SKM-1 (cell line): ENCODE measurements at regions not wholly inside any gene's neighbourhood (a gene's known extent, or its start where the extent isn't known, plus 50 kb on each side); places are given as distances from the start of the nearest gene placed in this dataset.

Experiments used
- DNase-seq: peaks from one replicate; lab custom pipeline; 2025; ENCODE audit not compliant: unreplicated experiment; lab: John Stamatoyannopoulos, UW

DNA sequence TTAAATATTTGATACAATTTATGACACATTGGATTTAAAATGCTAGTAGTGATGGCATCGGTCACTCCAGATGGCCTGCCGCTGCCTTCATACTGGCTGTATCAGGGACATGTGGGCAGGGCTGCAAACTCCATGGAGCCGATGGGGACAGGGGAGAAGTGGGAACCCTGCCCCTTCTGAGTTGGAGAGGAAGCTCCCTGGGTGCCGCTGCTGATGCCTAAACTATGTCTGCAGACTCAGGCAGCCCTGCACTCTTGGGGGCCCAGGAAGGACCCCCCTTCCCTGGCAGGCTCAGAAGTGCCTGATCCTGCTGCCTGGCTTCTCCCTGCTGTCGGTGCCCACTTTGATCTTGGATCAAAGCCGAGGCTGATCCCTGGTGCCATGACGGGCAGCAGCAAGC, 1522.1 kb downstream of the OTOL1 start:
- DNase-seq, result no peak

DNA sequence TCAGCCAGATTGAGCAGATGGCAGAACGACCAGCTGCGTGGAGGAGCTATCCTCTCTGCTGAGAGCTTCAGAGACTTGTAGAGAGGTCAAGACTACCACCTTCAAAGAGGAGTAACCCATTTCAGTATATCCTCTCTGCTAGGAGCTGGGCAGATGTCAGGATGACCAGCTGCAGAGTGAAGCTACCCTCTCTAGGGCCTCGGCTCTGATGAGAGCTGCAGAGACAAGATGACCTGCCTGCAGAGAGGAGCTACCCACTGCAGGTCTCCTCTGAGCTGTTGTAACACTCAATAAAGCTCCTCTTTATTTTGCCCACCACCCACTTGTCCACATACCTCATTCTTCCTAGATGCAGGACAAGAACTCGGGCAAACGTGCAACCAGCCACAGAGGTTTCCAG, 1522.7 kb downstream of the OTOL1 start:
- no peak for DNase-seq

GRCh38 chr3:163033652-163034051, 1537.0 kb downstream of the OTOL1 start:
- no peak for DNase-seq

- no peak for DNase-seq
Measured at GRCh38 chr3:163039636-163040035, 1543.0 kb downstream of the OTOL1 start.

DNA sequence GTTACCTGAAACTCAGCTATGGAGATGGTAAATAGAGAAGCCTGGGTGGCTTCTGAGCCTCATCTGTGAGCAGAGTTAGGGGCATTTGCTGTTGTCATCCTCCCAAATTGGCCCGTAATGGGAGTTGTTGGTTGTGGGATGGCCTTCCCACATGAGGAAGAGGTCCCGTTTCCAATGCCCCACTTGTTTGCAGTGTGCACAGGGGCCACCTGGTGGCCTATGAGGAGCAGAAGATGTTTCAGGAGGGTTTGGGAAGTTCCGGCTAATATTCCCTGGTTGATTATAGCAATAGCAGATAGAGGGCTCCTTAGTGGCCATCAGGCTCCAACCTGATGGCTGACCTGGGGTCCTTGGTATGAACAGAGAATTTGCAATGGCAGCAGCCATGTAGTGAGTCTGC, 1546.5 kb downstream of the OTOL1 start:
- DNase-seq, result no peak

- DNase-seq, result no peak
Measured at GRCh38 chr3:163045945-163046344, 1549.3 kb downstream of the OTOL1 start.

GRCh38 chr3:163048881-163049280, 1552.3 kb downstream of the OTOL1 start:
- DNase-seq, result no peak

DNA sequence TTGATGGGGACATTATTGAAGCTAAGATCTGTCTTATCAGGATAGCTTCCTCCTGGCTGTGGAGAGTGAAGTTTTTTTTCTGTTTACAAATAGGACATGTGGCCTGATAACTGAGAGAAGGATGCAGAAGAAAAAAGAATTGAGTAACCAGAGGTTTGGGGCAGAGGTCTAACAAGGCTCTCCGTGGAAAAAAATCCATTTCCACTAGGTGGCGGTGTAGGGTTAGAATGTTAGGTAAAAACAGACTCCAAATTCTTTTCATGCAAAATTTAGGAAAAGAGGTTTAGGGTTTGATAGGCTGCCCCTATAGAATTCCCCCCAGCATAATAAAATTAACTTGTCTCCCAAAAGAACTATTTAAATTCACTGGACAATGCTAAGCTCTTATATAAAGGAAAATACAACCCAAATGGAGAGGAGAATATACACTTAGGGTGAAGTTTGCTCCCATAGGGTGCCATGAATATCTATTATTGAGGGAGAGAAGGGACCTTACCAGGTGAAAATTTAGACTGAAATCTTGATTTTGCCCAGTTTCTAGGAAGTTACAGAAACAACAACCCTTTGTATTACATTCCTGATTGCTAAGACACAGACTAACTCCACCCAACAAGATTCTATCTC, 1560.4 kb downstream of the OTOL1 start:
- peak; percentile 12 for DNase-seq

DNA sequence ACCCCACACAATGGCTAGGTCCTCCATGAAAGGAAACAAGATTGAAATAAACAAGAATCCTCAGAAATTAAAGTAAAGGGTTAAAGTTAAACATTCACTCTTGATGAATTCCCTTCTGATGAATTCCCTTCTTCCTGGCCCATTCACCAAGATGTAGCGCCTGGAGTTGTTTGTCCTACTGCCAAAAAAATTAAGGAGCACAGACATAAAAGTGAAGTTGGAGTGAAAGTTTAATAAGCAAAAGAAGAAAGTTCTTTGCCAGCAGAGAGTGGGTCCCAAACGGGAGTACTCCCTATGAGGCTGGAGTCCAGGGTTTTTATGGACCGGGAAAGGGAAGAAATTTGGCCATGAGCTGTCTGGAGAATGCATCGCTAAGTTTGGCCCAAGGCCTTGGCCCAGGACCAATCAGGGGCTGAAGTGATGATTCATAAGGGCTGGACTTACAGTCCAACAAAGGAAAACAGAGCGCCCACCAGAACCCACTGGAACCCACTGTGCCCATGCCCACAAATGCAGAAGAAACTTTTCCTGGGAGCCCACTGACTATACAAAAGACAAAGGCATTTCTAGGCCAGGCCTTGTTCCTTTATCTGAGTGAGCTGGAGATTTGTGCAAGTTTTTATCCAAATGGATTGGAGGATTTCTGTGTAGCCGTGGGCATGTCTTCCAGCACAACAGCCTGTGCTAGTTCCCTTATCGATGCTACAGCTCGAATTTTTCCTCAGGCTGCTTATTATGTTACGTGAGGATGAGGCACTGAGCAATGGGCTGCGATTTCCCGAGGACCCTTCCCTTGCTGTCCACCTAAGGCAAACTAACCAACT, 1561.6 kb downstream of the OTOL1 start:
- no peak for DNase-seq

DNA sequence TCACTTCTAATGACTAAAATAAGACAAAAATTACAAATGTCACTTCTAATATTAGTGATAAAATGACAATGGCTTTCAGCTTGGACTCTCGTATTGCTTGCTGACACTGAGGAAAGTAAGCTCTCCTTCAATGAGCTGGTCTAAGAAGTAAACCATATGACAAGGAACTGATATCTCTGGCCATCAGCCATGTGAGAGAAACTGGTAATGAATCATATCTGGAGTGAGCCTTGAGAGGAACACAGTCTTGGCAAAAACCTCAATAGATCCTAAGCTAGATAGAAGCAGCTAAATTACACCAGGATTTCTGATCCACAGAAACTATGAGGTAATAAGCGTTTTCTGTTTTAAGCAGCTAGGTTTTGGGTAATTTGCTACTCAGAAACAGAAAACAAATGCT, 1575.1 kb downstream of the OTOL1 start:
- no peak for DNase-seq
